ENCODE measurements at regions not wholly inside any gene's neighbourhood (a gene's known extent, or its start where the extent isn't known, plus 50 kb on each side); places are given as distances from the start of the nearest gene placed in this dataset.

DNA sequence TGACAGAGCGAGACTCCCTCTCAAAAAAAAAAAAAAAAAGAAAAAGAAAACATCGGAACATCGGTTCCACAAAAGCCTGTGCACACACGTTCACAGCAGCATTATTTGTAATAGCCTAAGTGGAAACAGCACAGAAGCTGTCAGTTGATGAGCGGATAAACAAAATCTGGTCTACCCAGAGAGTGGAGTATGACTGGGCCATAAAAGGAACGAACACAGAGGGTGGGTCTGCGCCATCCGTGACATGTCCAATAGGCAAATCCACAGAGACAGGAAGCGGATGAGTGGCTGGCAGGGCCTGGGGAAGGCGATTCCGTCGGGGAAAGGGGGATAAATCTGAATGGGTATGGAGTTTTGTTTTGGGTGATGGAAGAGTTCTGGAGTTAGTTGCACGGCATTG, 212.2 kb upstream of the CIBAR2 start:
- no peak for TF ChIP-seq CTCF (IDR thresholded peaks at IDR 0.05)
- TF ChIP-seq POLR2A (IDR thresholded peaks at IDR 0.05), result no peak
